Activated T-cell treated with anti-CD3 and anti-CD28 coated beads for 48 hours (primary cell): ENCODE measurements at regions not wholly inside any gene's neighbourhood (a gene's known extent, or its start where the extent isn't known, plus 50 kb on each side); places are given as distances from the start of the nearest gene placed in this dataset.
A peak's percentile ranks its signal among the peaks of the same experiment; 100 is the strongest.
"Not testable (repeated sequence)": the region's sequence is repeated elsewhere in the genome, so short reads cannot be mapped to it uniquely, and the experiment has no call there.

Experiments
- DNase-seq: peaks from one replicate; pipeline ENCODE4 v3.0.0-alpha.2; 2020; ENCODE audit warnings: low read depth

DNA sequence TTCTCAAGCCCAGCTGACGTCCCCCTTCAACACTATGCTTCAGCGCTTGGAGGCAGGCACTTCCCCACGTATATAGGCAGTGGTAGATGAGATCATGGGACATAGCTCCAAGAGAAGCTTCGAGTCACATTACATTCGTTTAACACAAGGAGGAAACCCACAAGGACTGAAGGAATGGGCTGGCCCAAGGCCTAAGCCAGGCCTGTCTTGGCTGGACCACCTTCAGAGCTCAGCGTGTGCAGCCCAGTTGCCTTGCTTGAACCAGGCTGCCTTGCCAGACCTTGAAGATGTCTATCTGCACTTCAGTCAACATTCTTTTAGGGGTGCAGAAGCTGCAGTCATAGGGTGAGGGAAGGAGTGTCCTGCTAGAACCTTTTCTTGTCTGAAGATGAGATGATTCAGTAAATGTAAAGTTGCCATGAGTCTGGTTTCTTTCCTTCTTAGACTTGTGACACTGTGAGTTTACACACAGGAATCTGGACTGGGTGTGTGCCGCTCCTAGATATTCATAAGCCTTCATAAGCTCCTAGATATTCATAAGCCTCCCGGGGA, 144.1 kb upstream of the RBPJ start:
- no peak for DNase-seq

DNA sequence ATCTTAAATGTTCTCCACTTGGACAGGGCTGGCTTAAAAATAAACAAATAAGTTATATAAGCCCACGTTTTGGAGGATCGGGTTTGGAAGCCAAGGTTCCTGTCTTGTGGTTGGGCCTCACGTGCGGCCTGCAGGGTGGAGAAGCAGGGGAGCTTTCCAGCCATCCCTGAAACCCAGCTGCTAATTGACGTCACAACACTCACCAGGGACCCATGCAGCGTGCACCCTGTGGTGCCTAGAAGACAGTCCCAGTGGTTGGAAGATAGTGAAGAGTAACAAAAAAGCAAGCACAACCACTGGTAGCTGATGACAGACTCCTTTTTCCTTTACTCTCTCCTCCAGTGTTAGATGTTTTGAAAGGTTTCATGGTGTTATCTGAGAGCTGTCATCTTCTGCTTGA, 142.0 kb upstream of the RBPJ start:
- DNase-seq = no peak

DNA sequence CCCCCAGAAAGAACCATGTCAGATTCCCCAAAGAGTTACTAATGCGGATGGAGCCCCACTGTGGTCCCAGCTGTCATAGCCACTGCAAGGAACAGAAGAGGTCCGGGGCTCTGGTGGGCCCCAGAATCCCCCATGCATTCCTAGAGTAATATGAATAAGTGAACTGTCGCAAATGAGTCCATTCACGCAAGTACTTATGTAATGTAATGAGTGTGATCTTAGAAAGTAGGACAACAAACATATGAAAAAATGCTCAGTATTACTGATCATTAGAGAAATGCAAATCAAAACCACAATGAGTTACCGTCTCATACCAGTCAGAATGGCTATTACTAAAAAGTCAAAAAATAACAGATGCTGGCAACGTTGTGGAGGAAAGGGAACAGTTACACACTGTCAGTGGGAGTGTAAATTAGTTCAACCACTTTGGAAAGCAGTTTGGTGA, 141.5 kb upstream of the RBPJ start:
- no peak for DNase-seq

DNA sequence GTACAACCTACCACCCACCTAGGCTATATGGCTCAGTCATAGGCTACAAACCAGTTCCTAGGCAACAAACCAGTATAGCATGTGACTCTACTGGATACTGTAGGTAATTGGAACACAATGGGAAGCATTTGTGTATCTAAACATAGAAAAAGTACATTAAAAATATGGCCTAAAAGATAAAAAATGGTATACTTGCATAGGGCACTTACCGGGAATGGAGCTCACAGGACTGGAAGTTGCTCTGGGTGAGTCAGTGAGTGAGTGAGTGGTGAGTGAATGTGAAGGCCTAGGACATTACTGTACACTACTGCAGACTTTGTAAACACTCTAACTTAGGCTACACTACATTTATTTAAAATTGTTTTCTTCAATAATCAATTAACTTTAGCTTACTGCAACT, 139.2 kb upstream of the RBPJ start:
- no peak for DNase-seq

DNA sequence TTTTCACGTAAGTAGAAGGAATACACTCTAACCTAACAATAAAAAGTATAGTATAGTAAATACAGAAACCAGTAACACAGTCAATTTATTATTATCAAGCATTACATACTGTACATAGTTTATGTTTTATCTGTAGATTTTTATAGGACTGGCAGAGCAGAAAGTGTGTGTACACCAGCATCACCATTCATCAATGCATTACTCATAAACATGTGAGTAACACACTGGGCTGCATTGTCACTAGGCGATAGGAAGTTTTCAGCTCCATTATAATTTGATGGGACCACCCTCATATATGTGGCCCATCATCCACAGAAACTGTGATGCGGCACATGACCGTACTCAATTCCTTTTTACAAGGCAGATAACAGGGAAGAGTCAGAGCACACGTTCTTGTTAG, 137.8 kb upstream of the RBPJ start:
- no peak for DNase-seq

DNA sequence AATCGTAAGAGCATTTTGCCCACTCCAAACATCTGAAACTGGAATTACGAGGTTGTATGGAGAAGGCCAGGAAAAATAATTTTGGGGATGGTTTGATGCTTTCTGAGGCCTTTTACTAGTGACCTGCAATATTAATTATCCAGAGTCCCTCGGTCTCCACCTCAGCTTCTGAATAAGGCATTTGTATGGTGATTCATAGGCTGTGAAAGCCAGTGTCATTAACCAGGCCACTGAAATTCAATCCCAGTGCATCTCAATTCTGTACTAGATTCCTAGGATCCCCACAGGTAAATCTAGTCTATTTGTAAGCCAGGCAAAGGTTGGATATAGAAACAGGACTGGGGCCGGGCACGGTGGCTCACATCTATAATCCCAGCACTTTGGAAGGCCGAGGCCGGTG, 135.4 kb upstream of the RBPJ start:
- no peak for DNase-seq

DNA sequence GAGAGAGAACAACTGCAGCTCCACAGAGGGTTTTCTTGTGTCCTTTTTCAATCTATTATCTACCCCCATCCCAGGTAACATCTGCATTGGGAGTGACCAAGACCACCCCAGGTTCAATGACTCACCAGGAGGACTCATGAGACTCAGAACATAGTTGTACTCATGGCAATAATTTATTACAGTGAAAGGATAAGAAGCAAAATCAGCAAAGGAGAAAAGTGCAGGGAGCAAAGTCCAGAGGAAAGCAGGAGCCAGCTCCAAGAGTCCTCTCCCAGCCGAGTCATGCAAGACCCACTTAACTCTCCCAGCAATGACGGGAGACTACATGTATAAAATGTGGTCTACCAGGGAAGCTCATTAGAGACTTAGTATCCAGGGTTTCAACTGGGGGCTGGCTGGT, 129.5 kb upstream of the RBPJ start:
- no peak for DNase-seq

DNA sequence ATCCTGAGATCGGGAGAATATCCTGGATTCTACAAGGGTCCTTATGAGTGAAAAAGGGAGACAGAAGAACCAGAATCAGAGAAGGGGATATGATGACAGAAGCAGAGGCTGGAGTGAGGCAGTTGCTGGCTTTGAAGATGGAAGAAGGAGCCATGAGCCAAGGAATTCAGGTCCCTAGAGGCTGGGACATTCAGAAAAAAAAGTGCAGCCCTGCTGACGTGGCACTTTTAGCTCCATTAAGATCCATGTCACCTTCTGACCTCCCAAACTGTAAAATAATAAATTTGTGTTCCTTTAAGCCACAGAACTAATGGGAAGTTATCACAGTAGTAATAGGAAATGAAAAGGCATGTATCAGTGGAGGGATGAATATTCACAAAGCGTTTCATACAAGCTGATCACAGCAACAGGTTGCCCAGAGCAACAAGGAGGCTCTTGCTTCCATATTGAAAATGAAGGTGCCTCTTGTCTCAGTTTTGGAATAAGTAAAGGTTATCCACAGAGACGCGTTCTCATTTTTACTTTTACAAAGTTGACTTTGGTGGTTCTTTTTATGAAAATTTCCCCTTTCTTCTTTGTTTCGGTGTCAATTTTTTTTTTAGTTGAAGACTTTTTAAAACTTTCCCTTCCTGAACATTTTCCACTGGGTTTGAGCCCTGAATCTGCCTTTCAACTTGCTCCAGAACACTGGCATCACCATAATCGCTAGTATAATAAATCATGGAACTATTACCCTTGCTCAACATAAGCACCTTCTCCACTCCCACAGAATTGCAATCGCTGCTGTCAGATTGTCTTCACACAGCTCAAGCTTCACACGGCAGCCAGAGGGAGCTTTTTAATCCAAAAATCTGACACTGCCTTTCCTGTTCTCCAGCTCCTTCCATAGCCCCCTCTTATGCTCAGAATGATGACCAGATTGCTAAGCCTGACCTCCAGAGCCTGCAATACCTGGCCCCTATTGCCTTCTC, 127.6 kb upstream of the RBPJ start:
- no peak for DNase-seq

DNA sequence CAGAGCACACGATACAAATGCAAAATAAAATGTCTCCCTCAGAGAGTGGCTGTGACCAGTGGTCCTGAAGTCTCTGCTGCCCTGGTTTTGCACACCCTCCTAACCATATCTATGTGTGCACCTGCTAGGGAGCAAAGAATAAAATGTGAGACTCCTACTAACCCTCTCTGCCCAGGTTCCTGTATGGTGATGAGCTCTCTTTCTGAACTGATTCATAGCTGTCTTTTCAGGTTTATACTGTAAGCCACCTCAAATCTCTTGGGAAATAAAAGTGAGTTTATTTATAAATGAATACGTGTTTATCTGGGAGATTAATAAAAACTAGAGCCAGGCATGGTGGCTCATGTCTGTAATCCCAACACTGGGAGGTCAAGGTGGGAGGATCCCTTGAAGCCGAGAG, 126.0 kb upstream of the RBPJ start:
- DNase-seq = no peak

DNA sequence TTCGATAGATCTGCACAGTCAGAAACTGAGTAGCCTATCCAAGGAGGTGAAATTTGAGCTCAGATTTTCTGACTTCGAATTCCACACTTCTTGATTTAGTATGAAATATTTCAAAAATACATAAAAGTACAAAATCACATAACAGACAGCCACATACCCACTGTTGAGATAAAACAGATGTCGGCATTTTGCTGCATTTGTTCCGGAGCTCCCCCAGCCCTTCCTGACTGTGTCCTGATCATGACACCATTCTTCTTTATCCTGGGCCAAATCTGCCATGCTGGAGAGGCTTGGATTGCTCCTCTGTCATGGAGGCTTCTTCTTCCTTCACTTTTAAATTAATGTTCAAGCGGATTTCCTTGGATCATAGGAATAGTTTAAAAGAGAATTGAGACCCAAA, 124.2 kb upstream of the RBPJ start:
- DNase-seq = no peak

DNA sequence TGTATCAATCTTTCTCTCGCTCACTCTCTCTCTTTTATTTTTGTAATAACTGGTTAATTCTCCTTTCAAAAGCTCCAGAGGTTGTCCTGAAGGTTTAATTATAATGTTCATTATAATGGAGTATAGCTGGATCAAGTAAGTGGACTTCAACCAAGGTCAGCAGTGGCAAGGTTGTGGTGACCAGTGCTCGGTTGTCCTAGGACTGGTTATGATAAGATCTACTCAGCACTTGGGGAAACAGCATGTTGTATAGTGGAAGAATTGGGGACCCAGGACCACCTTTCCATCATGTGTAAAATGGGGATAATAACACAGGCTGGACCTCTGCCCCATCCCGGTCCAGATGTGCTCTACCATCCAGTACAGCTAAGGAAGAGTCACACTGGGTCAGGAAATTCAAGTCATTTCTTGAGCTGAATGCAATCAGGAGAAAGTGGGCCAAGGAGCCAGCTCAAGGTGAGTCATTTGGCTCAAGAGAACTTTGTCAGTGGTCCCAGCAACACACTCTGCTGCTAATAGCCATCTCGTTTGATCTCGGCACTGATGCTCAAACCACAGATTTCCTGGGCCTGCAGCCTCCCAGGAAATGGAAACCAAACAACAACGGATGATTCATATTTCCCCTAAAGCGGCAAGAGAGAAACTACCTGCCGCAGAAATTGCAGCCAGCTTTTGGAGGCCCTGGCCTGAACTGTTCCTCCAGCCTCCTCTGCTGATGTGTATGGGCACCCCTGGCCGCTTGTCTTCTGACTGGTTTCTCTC, 123.6 kb upstream of the RBPJ start:
- DNase-seq = peak; percentile 62

DNA sequence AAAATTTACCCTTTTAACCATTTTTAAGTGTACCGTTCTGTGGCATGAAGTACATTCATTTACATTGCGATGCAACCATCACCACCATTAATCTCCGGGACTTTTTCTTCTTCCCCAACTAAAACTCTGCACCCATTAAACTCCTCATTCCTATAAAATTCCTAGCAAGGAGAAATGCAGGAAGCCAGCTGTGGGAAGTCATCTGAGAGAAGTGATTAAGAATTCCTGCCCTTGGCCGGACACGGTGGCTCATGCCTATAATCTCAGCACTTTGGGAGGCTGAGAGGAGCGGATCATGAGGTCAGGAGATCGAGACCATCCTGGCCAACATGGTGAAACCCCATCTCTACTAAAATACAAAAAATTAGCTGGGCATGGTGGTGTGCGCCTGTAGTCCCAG, 121.9 kb upstream of the RBPJ start:
- DNase-seq = not testable (repeated sequence)

DNA sequence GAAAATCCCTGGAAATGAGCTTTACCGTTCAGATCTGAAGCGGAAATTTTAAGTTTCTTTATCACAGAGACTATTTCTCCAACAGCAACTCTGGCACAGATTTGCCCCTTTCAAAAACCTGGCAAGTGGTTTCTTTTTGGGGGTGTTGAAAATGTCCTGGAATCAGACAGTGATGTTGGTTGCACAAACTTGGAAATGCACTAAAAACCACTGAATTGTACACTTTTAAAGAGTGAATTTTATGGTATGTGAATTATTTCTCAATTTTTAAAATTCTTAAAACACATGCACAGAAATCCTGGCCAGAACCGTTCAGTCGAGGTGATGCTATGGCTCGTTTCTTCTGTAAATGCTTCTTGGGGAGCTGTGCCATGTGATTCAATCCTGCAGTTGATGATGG, 121.2 kb upstream of the RBPJ start:
- DNase-seq = no peak

DNA sequence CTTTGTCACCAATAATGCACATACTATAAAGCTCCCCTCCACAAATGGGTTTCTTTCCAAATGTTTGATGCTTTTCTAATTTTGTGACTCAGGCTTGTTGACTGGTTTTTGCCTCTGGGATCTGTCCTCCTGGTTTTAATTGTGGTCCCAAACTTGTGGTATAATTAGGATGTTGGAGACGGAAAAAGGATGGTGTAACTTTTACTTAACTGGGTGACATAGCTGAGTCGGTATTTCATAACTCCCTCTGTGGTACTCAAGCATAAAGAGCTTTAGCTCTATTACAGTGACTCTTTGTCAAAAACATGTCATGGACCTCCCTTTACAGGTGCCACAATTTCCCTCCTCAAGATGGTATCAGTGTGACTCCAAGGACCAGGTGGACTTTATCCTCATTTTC, 119.7 kb upstream of the RBPJ start:
- no peak for DNase-seq

DNA sequence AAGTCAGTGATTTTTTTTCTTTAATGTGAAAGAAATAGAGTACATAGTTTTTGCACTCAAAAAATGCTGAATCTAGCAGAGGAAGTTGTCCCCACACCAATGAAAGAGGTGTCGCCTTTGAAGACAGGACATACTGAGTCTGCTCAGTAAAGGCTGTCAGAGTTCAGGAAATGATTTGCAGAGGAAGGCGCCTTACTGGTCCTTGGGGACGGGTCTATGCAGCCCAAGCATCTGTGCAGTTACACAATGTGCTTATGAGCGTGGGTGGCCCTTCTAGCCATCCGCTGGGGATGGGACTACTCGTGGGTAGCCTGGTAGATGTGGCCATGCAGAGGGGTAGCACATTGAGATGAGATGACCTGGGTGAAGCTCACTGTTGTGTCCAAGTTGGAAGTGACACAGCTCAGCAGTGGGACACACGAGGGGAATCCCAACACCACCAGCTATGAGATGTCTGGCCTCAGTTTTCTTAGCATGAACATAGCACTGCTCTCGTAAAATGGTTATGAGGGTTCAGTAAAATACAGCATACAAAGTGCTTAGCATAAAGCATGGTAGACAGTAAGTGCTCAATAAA, 116.5 kb upstream of the RBPJ start:
- DNase-seq = no peak

DNA sequence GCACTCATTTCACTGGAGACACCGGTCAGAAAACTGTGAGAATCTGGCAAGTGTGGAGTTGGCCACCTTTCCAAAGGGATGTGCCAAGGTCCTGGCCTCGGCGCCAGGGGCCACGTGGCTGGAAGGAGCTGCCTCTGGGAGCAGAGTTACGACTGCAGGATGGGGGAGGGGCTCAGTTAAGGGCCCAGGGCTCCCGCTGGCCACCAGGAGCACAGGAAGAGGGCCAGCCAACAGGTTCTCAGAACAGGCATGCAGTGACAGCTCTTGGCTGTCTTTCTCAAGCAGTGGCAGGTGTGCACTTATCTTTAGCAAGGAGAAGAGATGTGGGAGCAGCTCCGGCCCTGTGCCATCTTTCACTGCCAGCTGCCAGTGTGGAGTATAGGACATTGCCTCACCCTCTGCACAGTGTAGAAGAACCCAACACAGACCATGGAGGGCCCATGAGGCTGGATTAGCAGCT, 115.9 kb upstream of the RBPJ start:
- no peak for DNase-seq

DNA sequence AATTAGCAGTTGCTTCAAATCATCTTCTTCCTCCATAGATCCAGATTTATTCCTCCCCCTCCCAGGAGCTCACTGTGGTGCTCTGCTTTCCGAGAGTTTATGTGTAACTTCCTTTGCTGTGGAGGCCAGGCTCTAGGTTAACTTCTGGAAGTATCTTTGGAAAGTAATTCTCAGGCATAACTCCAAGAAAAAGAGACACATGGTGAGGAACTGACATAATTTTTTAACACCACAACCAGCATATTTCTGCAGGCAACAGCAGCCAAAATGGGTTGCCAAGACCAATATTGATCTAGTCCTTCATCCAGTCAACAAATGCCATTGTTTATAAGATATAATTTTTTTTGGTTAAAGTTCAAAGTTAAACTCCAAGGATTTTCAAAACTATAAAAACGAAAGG, 114.5 kb upstream of the RBPJ start:
- DNase-seq = no peak

DNA sequence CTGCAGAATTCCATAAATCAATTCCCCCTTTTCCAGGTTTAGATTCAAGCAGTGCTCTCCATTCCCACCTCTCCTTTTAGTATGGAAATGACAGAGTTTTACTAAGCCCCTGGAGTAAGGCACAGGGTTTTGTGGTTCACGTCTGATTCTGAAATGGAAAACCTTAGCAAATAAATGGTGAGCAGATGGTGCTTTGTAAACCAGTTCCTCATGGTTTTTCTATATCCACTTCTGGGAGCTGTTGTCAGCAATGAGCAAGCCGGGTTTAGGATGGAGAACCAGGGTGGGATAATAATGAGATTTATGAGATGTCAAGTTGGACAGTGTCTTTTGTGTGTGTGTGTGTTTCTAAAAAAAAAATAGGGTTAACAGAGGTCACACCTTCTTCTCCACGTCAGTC, 113.8 kb upstream of the RBPJ start:
- no peak for DNase-seq

DNA sequence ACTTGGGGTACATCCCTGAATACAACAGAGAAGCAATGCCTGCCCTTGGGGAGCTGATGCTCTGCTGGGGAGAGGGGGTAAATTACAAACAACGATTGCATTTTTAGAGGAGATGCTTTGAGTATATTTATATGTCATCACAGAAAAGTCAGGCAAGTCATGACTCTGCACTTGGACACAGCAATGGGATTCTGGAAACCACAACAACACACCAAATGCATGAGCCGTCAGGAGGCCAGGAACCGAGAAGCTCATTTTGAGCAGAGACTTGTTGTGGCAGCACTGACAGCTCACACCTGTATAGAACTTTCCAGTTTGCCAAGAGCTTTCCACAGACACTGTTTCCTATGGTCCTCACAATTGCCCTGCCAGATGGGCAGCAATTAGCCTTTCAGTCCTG, 113.2 kb upstream of the RBPJ start:
- DNase-seq = no peak

DNA sequence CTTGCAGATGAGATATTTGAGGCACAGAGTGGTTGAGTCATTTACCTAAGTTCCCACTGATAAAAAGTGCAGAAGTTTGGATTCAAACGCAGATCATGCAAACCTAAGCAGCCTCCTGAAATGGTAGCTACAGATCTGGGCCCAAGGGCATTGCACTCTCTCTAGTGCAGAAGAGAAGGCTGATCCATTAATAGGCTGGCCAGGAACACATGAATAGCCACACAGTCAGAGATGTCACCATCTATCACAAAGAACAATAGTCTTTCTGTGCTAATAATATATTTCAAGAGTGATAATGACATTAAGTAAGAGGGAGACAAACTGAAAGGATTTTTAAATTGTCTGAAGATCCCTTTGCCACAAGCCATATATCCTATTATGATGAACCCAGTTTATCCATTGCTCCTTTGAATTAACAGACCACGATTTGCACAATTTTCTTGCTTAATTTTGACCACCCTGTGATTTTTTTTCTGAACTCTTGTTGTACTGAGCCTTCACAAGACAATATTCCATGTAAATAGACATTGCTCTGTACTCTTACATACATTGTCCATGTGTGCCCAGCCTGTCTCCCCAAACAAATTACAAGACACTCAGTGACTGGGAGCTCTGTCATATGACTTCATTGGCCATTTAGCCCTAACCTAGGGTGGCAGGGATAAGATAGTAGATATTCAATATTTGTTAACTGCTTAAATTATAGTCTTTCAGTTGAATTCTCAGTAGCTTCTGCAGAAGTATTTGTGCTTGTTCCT, 112.4 kb upstream of the RBPJ start:
- DNase-seq = no peak

DNA sequence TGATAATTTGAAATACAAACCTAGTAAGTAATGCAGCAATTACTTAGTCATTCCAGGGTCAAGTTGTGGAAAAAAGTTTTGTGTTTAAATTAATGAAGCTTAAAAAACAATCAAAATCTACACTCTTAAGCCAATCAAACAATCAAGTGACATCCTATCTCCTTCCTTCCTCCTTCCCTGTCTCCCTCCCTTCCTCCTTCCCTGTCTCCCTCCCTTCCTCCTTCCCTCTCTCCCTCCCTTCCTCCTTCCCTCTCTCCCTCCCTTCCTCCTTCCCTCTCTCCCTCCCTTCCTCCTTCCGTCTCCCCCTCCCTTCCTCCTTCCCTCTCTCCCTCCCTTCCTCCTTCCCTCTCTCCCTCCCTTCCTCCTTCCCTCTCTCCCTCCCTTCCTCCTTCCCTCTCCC, 111.4 kb upstream of the RBPJ start:
- not testable (repeated sequence) for DNase-seq

DNA sequence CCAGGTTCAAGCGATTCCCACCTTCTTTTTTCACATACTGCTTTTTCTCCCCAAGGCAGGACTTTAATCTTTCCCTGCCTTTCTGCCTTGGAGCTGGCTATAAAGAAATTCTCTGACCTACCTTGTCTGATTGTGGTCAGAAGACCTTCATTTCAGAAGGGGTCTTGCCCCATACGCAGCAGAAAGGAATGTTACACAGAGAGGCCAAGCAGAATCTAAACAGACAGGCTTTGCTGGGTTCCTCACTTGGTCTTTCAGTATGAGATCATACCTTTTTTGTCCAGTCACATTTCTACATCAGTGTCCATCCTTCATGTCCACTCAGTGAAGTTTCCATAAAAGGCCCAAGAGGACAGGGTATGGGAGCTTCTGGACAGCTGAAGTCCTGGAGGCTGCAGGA, 108.3 kb upstream of the RBPJ start:
- no peak for DNase-seq
